NB4 (cell line): ENCODE measurements at regions not wholly inside any gene's neighbourhood (a gene's known extent, or its start where the extent isn't known, plus 50 kb on each side); places are given as distances from the start of the nearest gene placed in this dataset.

Experiments used
- DNase-seq: peaks from one replicate; pipeline ENCODE4 v3.0.0; 2010; ENCODE audit warnings: low read depth
- H3K4me3 ChIP-seq: one replicate; pipeline ENCODE4 v1.5.1; 2011; ENCODE audit warnings: mild to moderate bottlenecking, low read depth, low read length, moderate library complexity
- CTCF ChIP-seq: IDR thresholded peaks from one replicate; pipeline ENCODE4 v1.5.1; 2012; ENCODE audit warnings: low read depth, low read length
- MAX ChIP-seq: IDR thresholded peaks from 2 replicates; pipeline ENCODE4 v1.6.1; 2011; ENCODE audit warnings: low read depth, low read length
- MYC ChIP-seq: IDR thresholded peaks from 2 replicates; pipeline ENCODE4 v1.6.1; 2011; ENCODE audit warnings: low read depth, low read length
- POLR2A ChIP-seq: IDR thresholded peaks from 2 replicates; pipeline ENCODE4 v1.6.1; 2011; ENCODE audit warnings: mild to moderate bottlenecking; ENCODE audit not compliant: insufficient read length; ENCODE audit errors: extremely low read depth

- DNase-seq = no peak
- TF ChIP-seq CTCF (no peak), MYC (no peak), POLR2A (no peak), MAX (no peak)
- no peak overlapping the region for H3K4me3 ChIP-seq
These were observed 255.7 kb upstream of the AR start for GRCh38 chrX:67288156-67288555.

GRCh38 chrX:67289055-67289499 lies 254.7 kb upstream of the AR start:
- no peak overlapping the region for H3K4me3 ChIP-seq
- no peak for DNase-seq
- no peak for TF ChIP-seq MYC

GRCh38 chrX:67290489-67291220 lies 253.2 kb upstream of the AR start:
- no peak for DNase-seq
- H3K4me3 ChIP-seq = no peak overlapping the region
- TF ChIP-seq MYC (no peak), MAX (no peak), CTCF (no peak), POLR2A (no peak)

GRCh38 chrX:67295924-67296323 lies 247.9 kb upstream of the AR start:
- TF ChIP-seq POLR2A = no peak
- TF ChIP-seq MYC = no peak
- H3K4me3 ChIP-seq = no peak overlapping the region
- DNase-seq = no peak

GRCh38 chrX:67296395-67296794 lies 247.4 kb upstream of the AR start:
- no peak overlapping the region for H3K4me3 ChIP-seq
- TF ChIP-seq CTCF (no peak), MYC (no peak), MAX (no peak), POLR2A (no peak)
- DNase-seq = no peak

GRCh38 chrX:67317725-67318124 lies 226.1 kb upstream of the AR start:
- no peak for TF ChIP-seq MYC
- no peak for TF ChIP-seq POLR2A
- TF ChIP-seq CTCF = no peak
- no peak for TF ChIP-seq MAX
- H3K4me3 ChIP-seq = no peak overlapping the region
- DNase-seq = no peak

- H3K4me3 ChIP-seq = no peak overlapping the region
- DNase-seq = peak; percentile 17
- no peak for TF ChIP-seq MYC
- TF ChIP-seq POLR2A = no peak
- no peak for TF ChIP-seq CTCF
- no peak for TF ChIP-seq MAX
These were observed 215.3 kb upstream of the AR start for GRCh38 chrX:67328476-67328875.
